WERI-Rb-1 (cell line): ENCODE measurements at regions not wholly inside any gene's neighbourhood (a gene's known extent, or its start where the extent isn't known, plus 50 kb on each side); places are given as distances from the start of the nearest gene placed in this dataset.

Experiments
- DNase-seq: peaks from one replicate; pipeline ENCODE4 v3.0.0-alpha.2; 2020
- H3K27ac ChIP-seq: fragments of 250-450 bp; sonication (Bioruptor Pico); 2 replicates; pipeline ENCODE4 v1.5.1; 2020; ENCODE audit warnings: mild to moderate bottlenecking, moderate library complexity
- H3K27me3 ChIP-seq: fragments of 250-450 bp; sonication (Bioruptor Pico); 2 replicates; pipeline ENCODE4 v1.5.1; 2021; ENCODE audit warnings: mild to moderate bottlenecking, low read depth, moderate library complexity; ENCODE audit not compliant: insufficient read depth, severe bottlenecking
- H3K36me3 ChIP-seq: fragments of 250-450 bp; sonication (Bioruptor Pico); 2 replicates; pipeline ENCODE4 v1.5.1; 2020; ENCODE audit warnings: mild to moderate bottlenecking, moderate library complexity
- H3K4me3 ChIP-seq: 2 replicates; pipeline ENCODE4 v1.5.1; 2011; ENCODE audit warnings: low read depth, mild to moderate bottlenecking, control low read depth, low read length
- H3K9me3 ChIP-seq: fragments of 250-450 bp; sonication (Bioruptor Pico); 2 replicates; pipeline ENCODE4 v1.5.1; 2021; ENCODE audit warnings: mild to moderate bottlenecking, moderate library complexity; ENCODE audit not compliant: severe bottlenecking
- TF ChIP-seq, protein P1 (sequence below): IDR thresholded peaks from 2 replicates; pipeline ENCODE4 v1.5.1; 2011; ENCODE audit warnings: low read depth, mild to moderate bottlenecking, control low read depth, inconsistent platforms, low read length

DNA sequence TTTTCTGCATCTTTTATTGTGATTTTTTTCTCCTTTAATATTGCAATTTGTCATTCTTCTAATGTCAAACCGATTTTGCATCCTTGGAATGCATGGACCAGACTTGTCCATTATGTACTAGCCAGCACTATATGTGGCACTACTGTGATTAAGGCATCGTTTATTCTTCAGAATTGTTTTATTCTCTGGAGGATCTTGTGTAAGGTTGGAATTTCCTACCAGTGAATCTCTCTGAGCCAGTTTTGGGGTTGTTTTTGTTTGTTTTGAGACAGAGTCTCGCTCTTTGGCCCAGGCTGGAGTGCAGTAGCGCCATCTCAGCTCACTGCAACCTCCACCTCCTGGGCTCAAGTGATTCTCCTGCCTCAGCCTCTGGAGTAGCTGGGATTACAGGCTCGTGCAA, 58.5 kb downstream of the IGLL5 start:
- H3K36me3 ChIP-seq, result no peaks in the 10 kb centered on the region
- TF ChIP-seq, protein P1, sequence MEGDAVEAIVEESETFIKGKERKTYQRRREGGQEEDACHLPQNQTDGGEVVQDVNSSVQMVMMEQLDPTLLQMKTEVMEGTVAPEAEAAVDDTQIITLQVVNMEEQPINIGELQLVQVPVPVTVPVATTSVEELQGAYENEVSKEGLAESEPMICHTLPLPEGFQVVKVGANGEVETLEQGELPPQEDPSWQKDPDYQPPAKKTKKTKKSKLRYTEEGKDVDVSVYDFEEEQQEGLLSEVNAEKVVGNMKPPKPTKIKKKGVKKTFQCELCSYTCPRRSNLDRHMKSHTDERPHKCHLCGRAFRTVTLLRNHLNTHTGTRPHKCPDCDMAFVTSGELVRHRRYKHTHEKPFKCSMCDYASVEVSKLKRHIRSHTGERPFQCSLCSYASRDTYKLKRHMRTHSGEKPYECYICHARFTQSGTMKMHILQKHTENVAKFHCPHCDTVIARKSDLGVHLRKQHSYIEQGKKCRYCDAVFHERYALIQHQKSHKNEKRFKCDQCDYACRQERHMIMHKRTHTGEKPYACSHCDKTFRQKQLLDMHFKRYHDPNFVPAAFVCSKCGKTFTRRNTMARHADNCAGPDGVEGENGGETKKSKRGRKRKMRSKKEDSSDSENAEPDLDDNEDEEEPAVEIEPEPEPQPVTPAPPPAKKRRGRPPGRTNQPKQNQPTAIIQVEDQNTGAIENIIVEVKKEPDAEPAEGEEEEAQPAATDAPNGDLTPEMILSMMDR, result no peak
- no peak for DNase-seq
- no peak overlapping the region for H3K4me3 ChIP-seq
- H3K9me3 ChIP-seq, result no peaks in the 10 kb centered on the region
- no peaks in the 10 kb centered on the region for H3K27me3 ChIP-seq
- H3K27ac ChIP-seq, result no peak overlapping the region

DNA sequence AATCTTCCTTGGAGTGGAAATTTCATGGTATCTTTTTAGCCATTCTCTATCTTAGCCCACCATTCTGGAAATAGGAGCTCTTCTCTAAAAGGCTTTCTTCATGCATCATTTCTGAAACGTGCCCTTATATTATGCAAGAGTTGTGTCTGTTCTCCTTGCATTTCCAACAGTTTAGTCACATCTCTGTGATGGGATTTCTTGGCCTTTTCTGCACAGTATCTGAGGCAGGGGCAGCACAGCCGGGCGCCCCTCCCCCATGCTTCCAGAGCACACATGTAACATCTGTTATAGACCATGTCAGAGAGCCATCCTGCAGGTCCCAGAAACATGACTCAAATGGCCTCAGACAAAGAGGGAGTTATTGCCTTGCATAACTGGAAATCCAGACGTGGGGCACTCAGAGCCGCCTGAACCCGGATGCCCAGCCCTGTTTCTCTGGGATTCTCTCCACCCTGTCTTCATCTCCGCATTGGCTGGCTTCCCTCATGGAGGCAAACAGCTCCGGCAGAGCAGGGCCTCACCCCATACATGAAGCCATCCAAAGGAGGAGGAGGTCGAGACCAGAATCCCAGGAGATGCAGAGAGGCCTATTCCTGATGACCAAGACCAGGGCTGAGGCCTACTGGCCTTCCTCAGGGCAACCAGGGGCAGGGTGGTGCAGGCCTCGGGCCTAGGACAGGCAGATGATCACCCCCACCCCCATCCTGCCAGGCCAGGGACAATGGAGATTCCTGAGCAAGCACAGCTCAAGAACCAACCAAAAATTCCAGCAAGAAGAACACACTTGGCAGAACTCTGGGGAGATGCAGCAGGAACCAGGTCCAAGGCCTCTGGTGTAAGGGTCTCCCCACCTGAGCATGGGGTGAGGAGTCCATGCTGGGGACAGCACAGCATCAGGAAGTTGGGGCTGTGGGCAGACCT, 61.3 kb downstream of the IGLL5 start:
- Histone ChIP-seq H3K27me3 (no peaks in the 10 kb centered on the region), H3K27ac (no peak overlapping the region), H3K9me3 (no peaks in the 10 kb centered on the region), H3K4me3 (no peak overlapping the region), H3K36me3 (no peaks in the 10 kb centered on the region)
- TF ChIP-seq, protein P1, result no peak
- no peak for DNase-seq

- Histone ChIP-seq H3K27me3 (no peaks in the 10 kb centered on the region), H3K9me3 (no peaks in the 10 kb centered on the region), H3K4me3 (no peak overlapping the region), H3K36me3 (no peaks in the 10 kb centered on the region), H3K27ac (no peak overlapping the region)
- no peak for DNase-seq
- TF ChIP-seq, protein P1, result no peak
Observed at GRCh38 chr22:22949953-22950352, 62.3 kb downstream of the IGLL5 start.

DNA sequence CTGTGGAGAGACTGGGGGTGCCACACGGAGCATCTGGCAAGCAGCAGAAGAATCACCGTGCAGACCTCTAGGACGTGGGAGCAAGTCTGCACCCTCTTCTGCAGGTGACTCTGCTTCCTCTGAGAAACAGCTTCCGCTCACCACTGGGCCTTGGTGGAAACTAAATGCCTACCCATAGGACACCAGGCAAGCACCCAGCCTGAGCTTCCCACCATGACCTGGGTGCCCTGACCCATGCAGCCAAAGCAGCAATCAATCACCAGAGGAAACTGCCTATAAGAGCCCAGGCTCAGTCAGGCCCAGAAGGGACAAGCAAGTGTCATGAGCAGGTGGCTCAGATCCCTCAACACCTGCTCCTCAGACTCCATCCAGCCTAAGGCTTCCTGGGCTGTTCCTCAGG, 63.4 kb downstream of the IGLL5 start:
- no peak for DNase-seq
- Histone ChIP-seq H3K9me3 (no peaks in the 10 kb centered on the region), H3K27me3 (no peaks in the 10 kb centered on the region), H3K4me3 (no peak overlapping the region), H3K36me3 (no peaks in the 10 kb centered on the region), H3K27ac (no peak overlapping the region)
- TF ChIP-seq, protein P1, result no peak

- TF ChIP-seq, protein P1, result no peak
- Histone ChIP-seq H3K4me3 (no peak overlapping the region), H3K36me3 (no peaks in the 10 kb centered on the region), H3K27ac (no peak overlapping the region), H3K27me3 (no peaks in the 10 kb centered on the region), H3K9me3 (no peaks in the 10 kb centered on the region)
- no peak for DNase-seq
Observed at GRCh38 chr22:22952531-22953280, 65.1 kb downstream of the IGLL5 start.
